Right lobe of liver (tissue), 4 donors: ENCODE measurements at regions not wholly inside any gene's neighbourhood (a gene's known extent, or its start where the extent isn't known, plus 50 kb on each side); places are given as distances from the start of the nearest gene placed in this dataset.

Experiments
- POLR2A ChIP-seq: fragments of 450-650 bp; IDR thresholded peaks from one replicate; pipeline ENCODE4 v1.6.1; 2017; ENCODE audit warnings: antibody characterized with exemption, mild to moderate bottlenecking
- TF ChIP-seq, protein P1 (sequence below), 4 donors: fragments of 200-600 bp in 3 of 4; fragments of 450-650 bp in 1 of 4; IDR thresholded peaks; one replicate each; pipeline versions ENCODE4 v1.5.1 to v1.8.0; 2016 to 2022; ENCODE audit warnings: antibody characterized with exemption in 4 of 4, mild to moderate bottlenecking in 2 of 4
- donor health status: DM: no; HTN: no; CAD: no.
- donor health status: DM: no; HTN: no; CAD: no.
- donor health status: DM: no; HTN: yes; CAD: no.

DNA sequence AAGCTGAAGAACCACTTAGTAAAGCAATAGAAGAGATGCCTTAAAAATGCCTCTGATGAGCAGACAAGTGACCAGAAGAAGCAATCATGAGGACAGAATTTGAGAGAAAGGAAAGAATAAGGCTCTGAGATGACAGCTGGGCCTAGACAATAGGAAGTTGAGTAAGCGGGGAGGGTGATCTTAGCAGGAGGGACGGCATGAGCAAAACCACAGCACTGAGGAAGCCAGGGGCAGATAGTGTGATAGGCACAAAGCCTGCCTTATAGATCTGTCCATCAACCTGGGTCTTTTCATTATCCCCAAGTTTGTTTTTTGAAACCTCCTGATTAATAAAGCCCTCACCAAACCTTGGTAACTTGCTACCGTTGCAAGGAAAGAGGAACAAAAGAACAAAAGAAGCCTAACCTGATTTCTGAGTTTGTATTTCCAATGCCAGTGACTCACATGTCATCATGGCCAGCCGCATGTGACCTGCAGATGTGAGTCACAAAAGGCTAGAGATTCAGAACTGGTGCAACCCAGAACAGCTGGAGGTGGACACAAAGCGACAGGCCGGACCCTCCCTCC lies 55.7 kb upstream of the PPARGC1A start:
- TF ChIP-seq, protein P1, sequence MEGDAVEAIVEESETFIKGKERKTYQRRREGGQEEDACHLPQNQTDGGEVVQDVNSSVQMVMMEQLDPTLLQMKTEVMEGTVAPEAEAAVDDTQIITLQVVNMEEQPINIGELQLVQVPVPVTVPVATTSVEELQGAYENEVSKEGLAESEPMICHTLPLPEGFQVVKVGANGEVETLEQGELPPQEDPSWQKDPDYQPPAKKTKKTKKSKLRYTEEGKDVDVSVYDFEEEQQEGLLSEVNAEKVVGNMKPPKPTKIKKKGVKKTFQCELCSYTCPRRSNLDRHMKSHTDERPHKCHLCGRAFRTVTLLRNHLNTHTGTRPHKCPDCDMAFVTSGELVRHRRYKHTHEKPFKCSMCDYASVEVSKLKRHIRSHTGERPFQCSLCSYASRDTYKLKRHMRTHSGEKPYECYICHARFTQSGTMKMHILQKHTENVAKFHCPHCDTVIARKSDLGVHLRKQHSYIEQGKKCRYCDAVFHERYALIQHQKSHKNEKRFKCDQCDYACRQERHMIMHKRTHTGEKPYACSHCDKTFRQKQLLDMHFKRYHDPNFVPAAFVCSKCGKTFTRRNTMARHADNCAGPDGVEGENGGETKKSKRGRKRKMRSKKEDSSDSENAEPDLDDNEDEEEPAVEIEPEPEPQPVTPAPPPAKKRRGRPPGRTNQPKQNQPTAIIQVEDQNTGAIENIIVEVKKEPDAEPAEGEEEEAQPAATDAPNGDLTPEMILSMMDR (IDR thresholded peaks at IDR 0.05): no peak
- TF ChIP-seq POLR2A: no peak
